ENCODE measurements at regions not wholly inside any gene's neighbourhood (a gene's known extent, or its start where the extent isn't known, plus 50 kb on each side); places are given as distances from the start of the nearest gene placed in this dataset.

DNA sequence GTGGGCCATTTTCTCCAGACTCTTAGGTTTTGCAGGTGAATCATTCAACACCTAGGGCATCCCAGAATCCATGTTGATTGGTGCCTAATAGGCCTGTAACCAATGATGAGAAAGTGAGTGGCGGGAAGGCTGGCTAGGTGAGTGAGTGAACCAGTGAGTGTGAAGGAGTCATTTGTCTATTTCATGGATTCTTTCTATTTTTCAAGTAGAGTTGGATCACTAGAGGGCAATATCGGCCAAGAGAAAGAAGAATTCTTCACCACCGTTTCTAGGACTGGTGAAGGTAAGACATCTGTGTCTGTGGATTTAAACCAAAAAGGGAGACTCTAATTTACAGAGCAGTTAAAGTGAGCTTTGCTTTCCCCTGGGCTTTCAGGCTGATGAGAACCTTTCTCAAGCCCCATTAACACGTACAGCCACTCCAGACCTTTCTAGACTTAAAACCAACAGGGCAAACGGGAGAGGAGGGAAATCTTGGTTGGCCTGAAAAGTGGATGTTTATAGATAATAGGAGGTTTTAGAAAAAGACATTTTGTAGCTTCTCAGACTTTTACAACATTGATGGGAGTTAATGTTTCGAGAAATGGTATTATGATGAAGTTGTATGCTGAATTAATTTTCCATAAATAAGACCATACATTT lies 114.3 kb upstream of the IL12B start:
- Histone ChIP-seq H3K27me3 (no peaks in the 10 kb centered on the region), H3K27ac (no peak overlapping the region), H3K9me3 (no peaks in the 10 kb centered on the region), H3K4me1 (no peaks in the 10 kb centered on the region), H3K4me3 (no peak overlapping the region), H3K36me3 (no peaks in the 10 kb centered on the region)
- peak; percentile 55 to 80 (median 63) for TF ChIP-seq CTCF (IDR thresholded peaks at IDR 0.05)
- no peak for TF ChIP-seq POLR2A (IDR thresholded peaks at IDR 0.05)
- no peak for DNase-seq
- intact Hi-C loops (cut with DNase I; ENCODE audit: low total_unique reads): loop anchor here (10.0 kb wide), 2 partner anchors 470 to 540 kb away; partner anchors contain the start of gene ADRA1B

- Histone ChIP-seq H3K4me3 (no peak overlapping the region), H3K27me3 (no peaks in the 10 kb centered on the region), H3K9me3 (no peaks in the 10 kb centered on the region), H3K36me3 (no peaks in the 10 kb centered on the region), H3K27ac (no peak overlapping the region), H3K4me1 (peaks cover 3 to 7% of the 10 kb centered on the region in 2 donors)
- intact Hi-C loops (cut with DNase I; ENCODE audit: low total_unique reads): loop anchor here (10.0 kb wide), 2 partner anchors 468 to 538 kb away; partner anchors contain the start of gene ADRA1B
- no peak for DNase-seq
- no peak for TF ChIP-seq POLR2A (IDR thresholded peaks at IDR 0.05)
- TF ChIP-seq CTCF (IDR thresholded peaks at IDR 0.05): no peak
Observed at GRCh38 chr5:159447116-159447515, 116.8 kb upstream of the IL12B start.

- intact Hi-C loops (cut with DNase I; ENCODE audit: low total_unique reads): loop anchor here (10.0 kb wide), 2 partner anchors 466 to 536 kb away; partner anchors contain the start of gene ADRA1B
- Histone ChIP-seq H3K36me3 (no peaks in the 10 kb centered on the region), H3K27me3 (no peaks in the 10 kb centered on the region), H3K9me3 (no peaks in the 10 kb centered on the region), H3K4me1 (peaks cover 3 to 7% of the 10 kb centered on the region in 2 donors), H3K4me3 (no peak overlapping the region), H3K27ac (no peak overlapping the region)
- no peak for DNase-seq
- TF ChIP-seq POLR2A (IDR thresholded peaks at IDR 0.05): no peak
- TF ChIP-seq CTCF (IDR thresholded peaks at IDR 0.05): no peak
Observed at GRCh38 chr5:159448841-159449407, 118.6 kb upstream of the IL12B start.

DNA sequence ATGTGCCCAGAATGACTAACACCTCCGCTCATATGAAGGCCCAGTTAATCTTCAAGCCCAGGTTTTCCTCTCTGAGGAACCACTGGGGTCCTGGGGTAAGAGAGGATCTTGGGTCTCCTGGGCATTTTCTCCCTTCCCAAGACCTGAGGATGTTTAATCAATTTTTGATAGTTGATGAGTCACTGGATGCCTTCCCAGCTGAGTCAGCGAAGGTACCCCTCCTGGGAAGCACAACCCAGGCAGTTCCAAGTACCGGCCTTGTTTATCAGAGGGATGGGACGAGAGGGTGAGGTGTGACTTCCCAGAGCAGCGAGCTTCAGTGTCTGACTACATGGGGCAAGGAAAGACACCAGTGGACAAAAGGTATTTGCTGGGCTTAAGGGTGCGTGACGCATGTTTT lies 119.6 kb upstream of the IL12B start:
- H3K27me3 ChIP-seq: no peaks in the 10 kb centered on the region
- H3K4me1 ChIP-seq: peaks cover 3 to 7% of the 10 kb centered on the region in 2 donors
- intact Hi-C loops (cut with DNase I; ENCODE audit: low total_unique reads): loop anchor here (10.0 kb wide), 2 partner anchors 465 to 535 kb away; partner anchors contain the start of gene ADRA1B
- DNase-seq: no peak
- H3K9me3 ChIP-seq: no peaks in the 10 kb centered on the region
- no peak for TF ChIP-seq POLR2A (IDR thresholded peaks at IDR 0.05)
- no peak for TF ChIP-seq CTCF (IDR thresholded peaks at IDR 0.05)
- no peak overlapping the region for H3K27ac ChIP-seq
- H3K36me3 ChIP-seq: no peaks in the 10 kb centered on the region
- no peak overlapping the region for H3K4me3 ChIP-seq

DNA sequence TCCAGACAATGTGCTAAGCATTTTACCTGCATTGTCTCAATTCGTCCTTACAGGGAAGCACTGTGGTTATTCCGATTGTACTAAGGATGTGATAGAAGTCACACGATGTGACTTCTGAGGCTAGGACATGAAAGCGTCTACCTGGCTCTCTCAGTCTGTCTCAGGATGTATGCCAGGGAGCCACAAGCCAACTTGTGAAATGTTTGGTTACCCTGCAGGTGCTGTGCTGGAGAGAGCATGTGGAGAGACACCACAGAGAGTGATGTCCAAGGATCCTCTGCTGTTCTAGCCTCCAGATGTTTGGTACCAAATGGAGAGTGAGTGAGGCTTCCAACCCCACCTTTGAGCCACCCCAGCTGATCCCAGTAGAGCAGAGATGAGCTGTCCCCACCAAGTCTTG lies 120.1 kb upstream of the IL12B start:
- no peak for DNase-seq
- intact Hi-C loops (cut with DNase I; ENCODE audit: low total_unique reads): no loop called here
- no peak overlapping the region for H3K4me3 ChIP-seq
- H3K4me1 ChIP-seq: peaks cover 3 to 7% of the 10 kb centered on the region in 2 donors
- no peaks in the 10 kb centered on the region for H3K36me3 ChIP-seq
- H3K27ac ChIP-seq: peak overlapping the region; percentile 60 to 84
- no peaks in the 10 kb centered on the region for H3K9me3 ChIP-seq
- TF ChIP-seq CTCF (IDR thresholded peaks at IDR 0.05): no peak
- TF ChIP-seq POLR2A (IDR thresholded peaks at IDR 0.05): no peak
- H3K27me3 ChIP-seq: no peaks in the 10 kb centered on the region

Measured in uterus (tissue), 3 donors.